ENCODE measurements at regions not wholly inside any gene's neighbourhood (a gene's known extent, or its start where the extent isn't known, plus 50 kb on each side); places are given as distances from the start of the nearest gene placed in this dataset.

- TF ChIP-seq ZNF121 (tag by site-specific recombination; IDR thresholded peaks at IDR 0.05) (no peak), ZNF350 (tag by site-specific recombination; IDR thresholded peaks at IDR 0.05) (no peak), ZNF19 (tag by site-specific recombination; IDR thresholded peaks at IDR 0.05; ENCODE audit: low read depth) (no peak), REST (tag by site-specific recombination; IDR thresholded peaks at IDR 0.05) (no peak), REPIN1 (tag by site-specific recombination; IDR thresholded peaks at IDR 0.05; ENCODE audit: low read depth) (no peak)
- no peak overlapping the region for H3K4me3 ChIP-seq (ENCODE audit: low read depth, low read length)
- no peaks in the 10 kb centered on the region for H3K4me1 ChIP-seq (ENCODE audit: control insufficient read depth, insufficient read depth, low read length)
- ChIA-PET POLR2A (no interaction called here), CTCF (no interaction called here)
- H3K9me3 ChIP-seq (ENCODE audit: control insufficient read depth, insufficient read depth, low read depth, low read length) = no peaks in the 10 kb centered on the region
- no peak overlapping the region for H3K27ac ChIP-seq (ENCODE audit: extremely low read depth, low read depth, low read length)
- no peaks in the 10 kb centered on the region for H3K36me3 ChIP-seq (ENCODE audit: control insufficient read depth in 2 of 2, insufficient read depth in 1 of 2, low read length in 2 of 2)
Measured at GRCh38 chr11:29173660-29174062, 843.2 kb downstream of the KCNA4 start.

- Histone ChIP-seq H3K4me3 (ENCODE audit: low read depth, low read length) (no peak overlapping the region), H3K36me3 (ENCODE audit: control insufficient read depth in 2 of 2, insufficient read depth in 1 of 2, low read length in 2 of 2) (no peaks in the 10 kb centered on the region), H3K9me3 (ENCODE audit: control insufficient read depth, insufficient read depth, low read depth, low read length) (no peaks in the 10 kb centered on the region), H3K27ac (ENCODE audit: extremely low read depth, low read depth, low read length) (no peak overlapping the region), H3K4me1 (ENCODE audit: control insufficient read depth, insufficient read depth, low read length) (no peaks in the 10 kb centered on the region)
- TF ChIP-seq ZBTB49 (tag by site-specific recombination; IDR thresholded peaks at IDR 0.05; ENCODE audit: low read depth) (no peak), ZNF629 (tag by site-specific recombination; IDR thresholded peaks at IDR 0.05) (no peak), ZFHX2 (tag by site-specific recombination; conservative IDR thresholded peaks at IDR 0.05) (no peak), ZNF626 (tag by site-specific recombination; IDR thresholded peaks at IDR 0.05) (no peak), ZNF280C (tag by site-specific recombination; IDR thresholded peaks at IDR 0.05) (no peak), ZNF132 (tag by site-specific recombination; IDR thresholded peaks at IDR 0.05; ENCODE audit: borderline replicate concordance) (no peak), ZNF76 (tag by site-specific recombination; IDR thresholded peaks at IDR 0.05; ENCODE audit: borderline replicate concordance, low read depth) (no peak), ZNF645 (tag by site-specific recombination; IDR thresholded peaks at IDR 0.05) (no peak), ZNF140 (tag by site-specific recombination; IDR thresholded peaks at IDR 0.05) (no peak), BCL11A (tag by site-specific recombination; IDR thresholded peaks at IDR 0.05; ENCODE audit: low read depth) (no peak), GFI1B (tag by site-specific recombination; IDR thresholded peaks at IDR 0.05) (no peak), SALL2 (tag by site-specific recombination; IDR thresholded peaks at IDR 0.05; ENCODE audit: borderline replicate concordance) (no peak), ZBTB21 (tag by site-specific recombination; IDR thresholded peaks at IDR 0.05) (no peak), ZNF324 (tag by site-specific recombination; IDR thresholded peaks at IDR 0.05) (no peak), ZNF530 (tag by site-specific recombination; IDR thresholded peaks at IDR 0.05; ENCODE audit: low read depth) (no peak)
- TF ChIP-seq, protein P1, sequence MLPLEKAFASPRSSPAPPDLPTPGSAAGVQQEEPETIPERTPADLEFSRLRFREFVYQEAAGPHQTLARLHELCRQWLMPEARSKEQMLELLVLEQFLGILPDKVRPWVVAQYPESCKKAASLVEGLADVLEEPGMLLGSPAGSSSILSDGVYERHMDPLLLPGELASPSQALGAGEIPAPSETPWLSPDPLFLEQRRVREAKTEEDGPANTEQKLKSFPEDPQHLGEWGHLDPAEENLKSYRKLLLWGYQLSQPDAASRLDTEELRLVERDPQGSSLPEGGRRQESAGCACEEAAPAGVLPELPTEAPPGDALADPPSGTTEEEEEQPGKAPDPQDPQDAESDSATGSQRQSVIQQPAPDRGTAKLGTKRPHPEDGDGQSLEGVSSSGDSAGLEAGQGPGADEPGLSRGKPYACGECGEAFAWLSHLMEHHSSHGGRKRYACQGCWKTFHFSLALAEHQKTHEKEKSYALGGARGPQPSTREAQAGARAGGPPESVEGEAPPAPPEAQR (tag by site-specific recombination; IDR thresholded peaks at IDR 0.05) = no peak
- CTCF ChIA-PET = interaction anchor here (0.7 to 1.0 kb wide), 2 partner anchors 12 to 638 kb away, joined by 4 to 6 read pairs; no protein-coding TSS in a partner anchor
- POLR2A ChIA-PET = no interaction called here
Measured at GRCh38 chr11:29171360-29171950, 845.4 kb downstream of the KCNA4 start.
